ENCODE measurements at regions not wholly inside any gene's neighbourhood (a gene's known extent, or its start where the extent isn't known, plus 50 kb on each side); places are given as distances from the start of the nearest gene placed in this dataset.

- H3K4me1 ChIP-seq, result no peaks in the 10 kb centered on the region
- 0 to 84% methylated on average over 1 of the region's 1 CpG for WGBS, 2 donors
- H3K4me3 ChIP-seq, result no peak overlapping the region
- TF ChIP-seq CTCF (IDR thresholded peaks at IDR 0.05), result no peak
- no peak for TF ChIP-seq EP300 (IDR thresholded peaks at IDR 0.05)
- no peak for TF ChIP-seq POLR2AphosphoS5 (IDR thresholded peaks at IDR 0.05)
- TF ChIP-seq POLR2A (IDR thresholded peaks at IDR 0.05), result no peak
- intact Hi-C loops (cut with DNase I), result no loop called here
- H3K36me3 ChIP-seq, result no peaks in the 10 kb centered on the region
- H3K27me3 ChIP-seq, result no peaks in the 10 kb centered on the region
- no peaks in the 10 kb centered on the region for H3K9me3 ChIP-seq
- DNase-seq, result no peak
- H3K27ac ChIP-seq, result no peak overlapping the region
Observed at GRCh38 chr4:126738926-126739325, 893.8 kb upstream of the INTU start.

- 94% methylated on average over 6 of the region's 6 CpGs for WGBS, 2 donors
- intact Hi-C loops (cut with DNase I), result no loop called here
Observed at GRCh38 chr4:126740687-126741086, 892.1 kb upstream of the INTU start.

GRCh38 chr4:126742048-126742447, 890.7 kb upstream of the INTU start:
- TF ChIP-seq POLR2A (IDR thresholded peaks at IDR 0.05) (no peak), POLR2AphosphoS5 (IDR thresholded peaks at IDR 0.05) (no peak), CTCF (IDR thresholded peaks at IDR 0.05) (no peak), EP300 (IDR thresholded peaks at IDR 0.05) (no peak)
- H3K4me3 ChIP-seq, result no peak overlapping the region
- H3K36me3 ChIP-seq, result no peaks in the 10 kb centered on the region
- no peak overlapping the region for H3K27ac ChIP-seq
- H3K9me3 ChIP-seq, result peaks cover 0 to 2% (median 0%) of the 10 kb centered on the region in 4 donors
- intact Hi-C loops (cut with DNase I), result no loop called here
- H3K27me3 ChIP-seq, result no peaks in the 10 kb centered on the region
- no peaks in the 10 kb centered on the region for H3K4me1 ChIP-seq
- no peak for DNase-seq
- WGBS, 2 donors, result 81 to 82% methylated on average over 3 of the region's 3 CpGs

More at GRCh38 chr4:126740687-126741086, 892.1 kb upstream of the INTU start:
- no peaks in the 10 kb centered on the region for H3K27me3 ChIP-seq
- no peak overlapping the region for H3K27ac ChIP-seq
- no peaks in the 10 kb centered on the region for H3K9me3 ChIP-seq
- no peaks in the 10 kb centered on the region for H3K4me1 ChIP-seq
- DNase-seq, result no peak
- H3K36me3 ChIP-seq, result no peaks in the 10 kb centered on the region
- TF ChIP-seq EP300 (IDR thresholded peaks at IDR 0.05) (no peak), POLR2A (IDR thresholded peaks at IDR 0.05) (no peak), POLR2AphosphoS5 (IDR thresholded peaks at IDR 0.05) (no peak), CTCF (IDR thresholded peaks at IDR 0.05) (no peak)
- no peak overlapping the region for H3K4me3 ChIP-seq

- peaks cover 0 to 2% (median 0%) of the 10 kb centered on the region in 4 donors for H3K9me3 ChIP-seq
- DNase-seq, result no peak
- no peak overlapping the region for H3K4me3 ChIP-seq
- TF ChIP-seq EP300 (IDR thresholded peaks at IDR 0.05) (no peak), POLR2AphosphoS5 (IDR thresholded peaks at IDR 0.05) (no peak), POLR2A (IDR thresholded peaks at IDR 0.05) (no peak), CTCF (IDR thresholded peaks at IDR 0.05) (no peak)
- no peaks in the 10 kb centered on the region for H3K4me1 ChIP-seq
- no peaks in the 10 kb centered on the region for H3K36me3 ChIP-seq
- WGBS, 2 donors, result 69 to 83% methylated on average over 1 of the region's 1 CpG
- H3K27ac ChIP-seq, result no peak overlapping the region
- H3K27me3 ChIP-seq, result no peaks in the 10 kb centered on the region
- intact Hi-C loops (cut with DNase I), result no loop called here
Observed at GRCh38 chr4:126742885-126743284, 889.9 kb upstream of the INTU start.

GRCh38 chr4:126748736-126749135, 884.0 kb upstream of the INTU start:
- 59 to 91% methylated on average over 3 of the region's 3 CpGs for WGBS, 2 donors
- TF ChIP-seq EP300 (IDR thresholded peaks at IDR 0.05), result no peak
- Histone ChIP-seq H3K9me3 (peaks cover 0 to 2% (median 0%) of the 10 kb centered on the region in 4 donors), H3K4me3 (no peak overlapping the region), H3K27me3 (no peaks in the 10 kb centered on the region), H3K4me1 (no peaks in the 10 kb centered on the region), H3K27ac (no peak overlapping the region), H3K36me3 (no peaks in the 10 kb centered on the region)
- DNase-seq, result no peak
- intact Hi-C loops (cut with DNase I), result no loop called here
